Fibroblast of the aortic adventitia (primary cell): ENCODE measurements at regions not wholly inside any gene's neighbourhood (a gene's known extent, or its start where the extent isn't known, plus 50 kb on each side); places are given as distances from the start of the nearest gene placed in this dataset.
A peak's percentile ranks its signal among the peaks of the same experiment; 100 is the strongest.

Source experiments
- DNase-seq: peaks from one replicate; pipeline ENCODE4 v3.0.0-alpha.2; 2010; ENCODE audit warnings: low read depth
- H3K4me3 ChIP-seq: 2 replicates; pipeline ENCODE4 v1.5.1; 2011; ENCODE audit warnings: low read depth, mild to moderate bottlenecking, control low read depth, low read length, moderate library complexity
- TF ChIP-seq, protein P1 (sequence below): IDR thresholded peaks from 2 replicates; pipeline ENCODE4 v1.5.1; 2011; ENCODE audit warnings: mild to moderate bottlenecking, low read length, control low read depth, inconsistent platforms; ENCODE audit not compliant: insufficient read depth

DNA sequence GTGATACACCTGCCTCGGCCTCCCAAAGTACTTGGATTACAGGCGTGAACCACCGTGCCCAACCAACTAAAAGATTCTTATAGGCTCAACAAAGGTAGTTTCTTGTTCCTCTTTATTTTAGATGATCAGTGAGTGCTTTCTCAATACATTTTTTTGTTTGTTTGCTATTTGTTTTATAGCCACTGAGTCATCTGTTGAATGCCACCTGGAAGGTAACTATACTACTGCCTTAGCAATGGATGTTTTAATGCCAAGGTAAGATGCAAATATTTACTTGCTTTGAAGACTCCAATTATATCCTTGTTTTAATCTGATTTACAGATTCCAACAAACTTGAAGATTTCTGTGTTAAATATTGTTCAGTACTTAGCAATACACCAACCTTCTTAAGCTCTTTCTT lies 2807.4 kb upstream of the PCDH20 start:
- no peak for DNase-seq
- TF ChIP-seq, protein P1, sequence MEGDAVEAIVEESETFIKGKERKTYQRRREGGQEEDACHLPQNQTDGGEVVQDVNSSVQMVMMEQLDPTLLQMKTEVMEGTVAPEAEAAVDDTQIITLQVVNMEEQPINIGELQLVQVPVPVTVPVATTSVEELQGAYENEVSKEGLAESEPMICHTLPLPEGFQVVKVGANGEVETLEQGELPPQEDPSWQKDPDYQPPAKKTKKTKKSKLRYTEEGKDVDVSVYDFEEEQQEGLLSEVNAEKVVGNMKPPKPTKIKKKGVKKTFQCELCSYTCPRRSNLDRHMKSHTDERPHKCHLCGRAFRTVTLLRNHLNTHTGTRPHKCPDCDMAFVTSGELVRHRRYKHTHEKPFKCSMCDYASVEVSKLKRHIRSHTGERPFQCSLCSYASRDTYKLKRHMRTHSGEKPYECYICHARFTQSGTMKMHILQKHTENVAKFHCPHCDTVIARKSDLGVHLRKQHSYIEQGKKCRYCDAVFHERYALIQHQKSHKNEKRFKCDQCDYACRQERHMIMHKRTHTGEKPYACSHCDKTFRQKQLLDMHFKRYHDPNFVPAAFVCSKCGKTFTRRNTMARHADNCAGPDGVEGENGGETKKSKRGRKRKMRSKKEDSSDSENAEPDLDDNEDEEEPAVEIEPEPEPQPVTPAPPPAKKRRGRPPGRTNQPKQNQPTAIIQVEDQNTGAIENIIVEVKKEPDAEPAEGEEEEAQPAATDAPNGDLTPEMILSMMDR, result no peak
- H3K4me3 ChIP-seq, result no peak overlapping the region

DNA sequence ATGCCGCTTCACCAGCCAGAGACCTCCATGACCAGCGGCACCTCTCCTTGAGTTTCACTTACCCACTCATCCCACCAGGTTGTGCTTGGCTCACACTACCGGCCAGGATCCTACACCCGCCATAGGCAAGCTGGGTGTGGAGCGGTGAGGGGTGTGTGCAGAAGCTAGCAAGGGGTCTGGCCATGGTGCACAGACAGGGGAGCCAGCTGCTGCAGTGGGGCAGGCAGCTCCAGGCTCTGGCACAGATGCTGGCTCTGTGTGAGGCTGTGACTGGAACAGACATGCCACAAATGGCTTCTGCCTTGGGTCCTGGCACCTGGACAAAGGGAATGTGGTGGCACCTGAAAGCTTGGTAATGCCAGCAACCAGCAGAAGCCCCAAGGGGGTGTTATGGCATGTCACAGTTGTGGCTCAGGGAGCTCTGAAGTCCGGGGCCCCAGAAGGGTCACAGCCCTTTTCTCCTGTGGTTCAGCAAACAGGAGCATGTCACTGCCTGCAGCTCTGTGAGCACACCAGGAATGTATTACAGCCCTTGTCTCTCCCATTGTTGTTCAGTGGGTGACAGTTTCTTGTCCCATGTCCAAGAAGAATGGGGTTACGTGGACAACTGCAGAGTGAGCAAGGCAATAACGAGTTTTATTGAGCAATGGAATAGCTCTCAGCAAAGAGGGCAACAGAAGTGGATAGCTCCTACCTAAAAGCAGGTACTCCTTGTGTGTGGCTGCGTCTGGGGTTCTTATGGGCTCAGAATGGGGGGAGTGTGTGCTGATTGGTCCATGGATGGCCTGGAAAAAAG lies 2791.0 kb upstream of the PCDH20 start:
- TF ChIP-seq, protein P1, result no peak
- no peak overlapping the region for H3K4me3 ChIP-seq
- no peak for DNase-seq

DNA sequence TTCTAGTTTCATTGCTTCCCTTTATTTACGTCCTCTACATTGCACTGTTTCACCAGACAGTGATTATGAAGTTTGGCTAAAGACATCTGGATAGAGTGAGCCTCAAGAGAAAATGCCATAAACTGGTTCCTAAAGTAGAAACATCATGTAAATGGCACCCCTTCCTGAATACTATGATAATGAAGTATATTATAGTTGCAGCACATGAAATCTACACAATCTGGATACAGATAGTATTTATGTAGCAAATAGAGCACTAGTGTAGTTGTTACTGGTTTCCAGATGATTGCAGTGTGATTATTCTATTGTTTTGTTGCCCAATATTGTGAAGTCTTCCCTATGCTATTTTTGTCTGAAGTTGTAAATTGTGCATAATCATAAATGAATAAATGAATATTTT lies 2786.9 kb upstream of the PCDH20 start:
- no peak for DNase-seq
- TF ChIP-seq, protein P1, result no peak
- no peak overlapping the region for H3K4me3 ChIP-seq

DNA sequence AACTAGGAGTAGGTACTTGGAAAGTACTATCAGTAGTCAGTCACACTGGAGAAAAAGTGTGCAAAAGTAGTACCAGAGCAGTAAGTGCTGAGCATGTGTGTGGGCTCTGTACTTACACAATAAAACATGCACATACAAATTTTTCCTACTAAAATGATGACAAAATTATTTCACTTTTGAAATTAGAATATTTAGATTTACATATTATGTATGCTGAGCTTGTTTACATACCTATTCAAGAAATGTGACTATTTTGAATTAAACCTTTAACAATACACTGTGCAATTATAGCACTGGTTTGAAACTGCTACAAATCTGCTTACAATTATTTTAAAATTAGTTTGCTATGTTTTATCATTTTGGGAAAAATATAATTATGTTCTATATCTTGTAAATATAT lies 2781.6 kb upstream of the PCDH20 start:
- H3K4me3 ChIP-seq, result no peak overlapping the region
- TF ChIP-seq, protein P1, result no peak
- no peak for DNase-seq

DNA sequence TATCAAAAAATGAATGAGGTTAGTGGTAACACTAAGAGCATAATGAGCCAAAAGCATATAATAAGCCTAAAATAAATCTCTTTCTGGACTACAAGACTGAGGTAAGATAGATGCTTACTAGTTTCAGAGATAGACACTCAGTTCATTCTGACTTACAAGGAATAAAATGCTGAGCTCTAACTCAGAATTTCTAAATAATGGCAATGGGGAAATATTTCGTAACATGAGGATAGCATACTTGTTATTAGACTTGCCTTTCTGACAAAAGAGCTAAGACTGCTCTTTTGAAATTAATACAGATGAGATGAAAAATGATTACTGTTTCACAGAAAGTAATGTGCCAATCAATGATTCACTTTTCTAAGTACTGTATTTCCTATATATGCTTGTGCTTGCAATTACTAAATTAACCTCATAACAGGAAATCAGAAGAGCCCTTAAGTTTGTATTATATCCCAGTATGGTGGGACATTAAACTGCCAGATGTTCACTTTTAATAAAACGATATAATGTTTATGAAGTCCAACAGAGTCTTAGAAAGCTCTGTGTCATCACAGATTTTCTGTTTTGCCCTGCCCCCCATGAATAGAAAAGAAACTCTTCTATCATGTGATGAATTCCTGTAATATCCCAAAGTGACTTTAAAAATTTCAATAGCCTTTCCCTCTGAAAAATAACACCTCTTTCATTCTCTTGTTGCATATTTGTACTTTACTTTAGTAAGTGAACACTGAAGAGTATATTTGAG lies 2771.0 kb upstream of the PCDH20 start:
- H3K4me3 ChIP-seq, result no peak overlapping the region
- DNase-seq, result peak; percentile 21
- TF ChIP-seq, protein P1, result no peak

DNA sequence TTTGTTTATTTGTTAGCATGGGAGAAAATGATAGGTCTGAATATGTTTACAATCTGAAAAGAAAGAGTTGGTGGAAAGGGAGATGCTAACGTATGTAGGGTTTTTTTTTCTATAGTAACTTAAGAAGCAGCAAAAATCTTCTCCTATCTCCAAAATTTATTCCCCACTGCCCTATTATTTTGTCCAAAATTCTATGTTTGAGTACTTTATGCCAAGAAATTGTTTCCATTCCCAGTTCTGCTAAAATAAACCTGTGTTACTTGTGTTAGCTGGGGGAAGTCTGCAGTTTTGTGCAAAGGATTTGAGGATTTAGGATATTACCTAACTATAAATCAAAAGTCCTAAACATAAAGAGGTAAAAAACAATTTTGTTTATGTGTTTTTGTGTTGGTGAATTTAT lies 2770.4 kb upstream of the PCDH20 start:
- TF ChIP-seq, protein P1, result no peak
- no peak for DNase-seq

More for the DNA sequence above, 2770.4 kb upstream of the PCDH20 start:
- no peak overlapping the region for H3K4me3 ChIP-seq
